22Rv1 (cell line): ENCODE measurements at regions not wholly inside any gene's neighbourhood (a gene's known extent, or its start where the extent isn't known, plus 50 kb on each side); places are given as distances from the start of the nearest gene placed in this dataset.

ENCODE experiments used
- ZFX ChIP-seq: fragments of 450-650 bp; IDR thresholded peaks from 2 replicates; pipeline ENCODE4 v1.6.1; 2017; ENCODE audit warnings: antibody characterized with exemption, borderline replicate concordance
- TF ChIP-seq, protein P1 (sequence below): fragments of 450-650 bp; IDR thresholded peaks from 2 replicates; pipeline ENCODE4 v1.5.1; 2017; ENCODE audit warnings: mild to moderate bottlenecking

DNA sequence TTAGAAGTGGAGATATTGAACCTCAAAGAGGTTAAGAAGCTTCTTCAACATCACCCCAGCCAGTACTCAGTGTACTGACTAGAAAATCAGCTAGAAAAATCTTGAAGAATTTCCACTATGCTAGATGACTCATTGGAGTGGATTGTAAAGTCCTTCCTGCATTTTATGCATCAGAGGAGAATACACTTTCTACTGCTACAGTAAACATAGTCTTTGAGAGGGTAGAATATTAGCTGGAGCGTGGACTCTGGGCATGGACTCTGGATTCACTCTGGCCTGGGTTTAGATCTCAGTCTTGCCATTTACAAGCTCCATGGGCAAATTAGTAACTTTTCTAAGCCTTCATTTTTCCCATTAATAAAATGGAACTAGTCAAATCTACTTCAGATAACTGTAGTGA, 215.9 kb downstream of the IRS1 start:
- TF ChIP-seq, protein P1, sequence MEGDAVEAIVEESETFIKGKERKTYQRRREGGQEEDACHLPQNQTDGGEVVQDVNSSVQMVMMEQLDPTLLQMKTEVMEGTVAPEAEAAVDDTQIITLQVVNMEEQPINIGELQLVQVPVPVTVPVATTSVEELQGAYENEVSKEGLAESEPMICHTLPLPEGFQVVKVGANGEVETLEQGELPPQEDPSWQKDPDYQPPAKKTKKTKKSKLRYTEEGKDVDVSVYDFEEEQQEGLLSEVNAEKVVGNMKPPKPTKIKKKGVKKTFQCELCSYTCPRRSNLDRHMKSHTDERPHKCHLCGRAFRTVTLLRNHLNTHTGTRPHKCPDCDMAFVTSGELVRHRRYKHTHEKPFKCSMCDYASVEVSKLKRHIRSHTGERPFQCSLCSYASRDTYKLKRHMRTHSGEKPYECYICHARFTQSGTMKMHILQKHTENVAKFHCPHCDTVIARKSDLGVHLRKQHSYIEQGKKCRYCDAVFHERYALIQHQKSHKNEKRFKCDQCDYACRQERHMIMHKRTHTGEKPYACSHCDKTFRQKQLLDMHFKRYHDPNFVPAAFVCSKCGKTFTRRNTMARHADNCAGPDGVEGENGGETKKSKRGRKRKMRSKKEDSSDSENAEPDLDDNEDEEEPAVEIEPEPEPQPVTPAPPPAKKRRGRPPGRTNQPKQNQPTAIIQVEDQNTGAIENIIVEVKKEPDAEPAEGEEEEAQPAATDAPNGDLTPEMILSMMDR, result no peak
- TF ChIP-seq ZFX, result no peak
